Nephron (organoid): ENCODE measurements at regions not wholly inside any gene's neighbourhood (a gene's known extent, or its start where the extent isn't known, plus 50 kb on each side); places are given as distances from the start of the nearest gene placed in this dataset.

Experiments
- H3K27ac Mint-ChIP-seq, 3 experiments: 2 replicates each; pipeline ENCODE4 v1.8.0; 2020; ENCODE audit warnings: mixed read lengths in 3 of 3, mild to moderate bottlenecking in 2 of 3, moderate library complexity in 1 of 3
- H3K27me3 Mint-ChIP-seq: 2 replicates; pipeline ENCODE4 v1.8.0; 2021; ENCODE audit warnings: low read depth, mild to moderate bottlenecking, moderate library complexity, mixed read lengths
- H3K36me3 Mint-ChIP-seq: 2 replicates; pipeline ENCODE4 v1.8.0; 2020; ENCODE audit warnings: low read depth, mixed read lengths
- H3K4me1 Mint-ChIP-seq: 2 replicates; pipeline ENCODE4 v1.8.0; 2020; ENCODE audit warnings: mixed read lengths
- H3K4me3 Mint-ChIP-seq, 3 experiments: 2 replicates each; pipeline ENCODE4 v1.8.0; 2020; ENCODE audit warnings: mild to moderate bottlenecking in 3 of 3, mixed read lengths in 3 of 3, moderate library complexity in 2 of 3
- H3K9me3 Mint-ChIP-seq: 2 replicates; pipeline ENCODE4 v1.8.0; 2020; ENCODE audit warnings: mixed read lengths
- CTCF ChIP-seq, 3 experiments: fragments of 200-600 bp; sonication (generic); IDR thresholded peaks; one replicate each; pipeline ENCODE4 v1.5.0; 2021; ENCODE audit warnings: antibody characterized with exemption in 3 of 3; ENCODE audit not compliant: unreplicated experiment in 3 of 3

DNA sequence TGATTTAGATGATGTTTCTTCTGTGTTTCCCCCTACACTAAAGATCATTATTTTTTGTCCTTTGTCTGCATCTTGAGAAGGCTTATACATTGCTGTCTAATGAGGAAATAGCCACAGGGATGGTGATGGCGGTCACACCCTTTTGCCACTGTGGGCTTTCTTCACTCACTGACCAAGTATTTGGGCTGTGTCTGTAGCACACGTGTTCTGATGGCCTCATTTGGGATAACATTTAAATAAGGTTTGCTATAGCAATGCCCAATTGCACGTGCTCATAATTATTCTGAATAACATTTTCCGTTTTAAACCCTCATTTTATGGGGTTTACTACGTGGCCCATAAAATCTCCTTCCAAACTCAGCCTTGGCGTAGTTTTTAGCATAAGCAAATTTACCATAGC is 230.3 kb upstream of the PRICKLE1 start:
- Mint-ChIP-seq H3K27ac (no peak overlapping the region), H3K9me3 (peaks cover 6% of the 10 kb centered on the region), H3K27me3 (peaks cover 6% of the 10 kb centered on the region), H3K4me1 (no peaks in the 10 kb centered on the region), H3K36me3 (no peaks in the 10 kb centered on the region), H3K4me3 (no peak overlapping the region)
- TF ChIP-seq CTCF (IDR thresholded peaks at IDR 0.05; ENCODE audit: unreplicated experiment in 3 of 3) = no peak

DNA sequence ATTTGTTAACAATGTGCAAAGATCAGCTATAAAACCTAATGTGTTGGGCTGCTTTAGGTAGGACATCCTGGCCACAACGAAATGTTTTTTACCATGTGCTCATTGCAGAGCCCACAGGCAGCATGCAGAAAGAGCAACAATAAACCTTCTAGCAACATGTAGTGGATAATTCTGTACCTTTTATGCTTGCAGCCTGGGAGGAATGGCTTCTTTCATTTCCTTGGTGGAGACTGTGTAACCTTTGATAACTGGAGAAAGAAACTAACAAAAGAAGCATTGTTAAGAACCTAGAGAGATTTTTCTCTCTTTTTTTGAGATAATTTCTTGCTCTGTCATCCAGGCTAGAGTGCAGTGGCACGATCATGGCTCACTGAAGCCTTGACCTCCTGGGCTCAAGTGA is 225.5 kb upstream of the PRICKLE1 start:
- H3K27me3 Mint-ChIP-seq = peaks cover 6% of the 10 kb centered on the region
- TF ChIP-seq CTCF (IDR thresholded peaks at IDR 0.05; ENCODE audit: unreplicated experiment in 3 of 3) = no peak
- H3K27ac Mint-ChIP-seq = no peak overlapping the region
- no peak overlapping the region for H3K4me3 Mint-ChIP-seq
- H3K36me3 Mint-ChIP-seq = no peaks in the 10 kb centered on the region
- no peaks in the 10 kb centered on the region for H3K9me3 Mint-ChIP-seq
- peaks cover 26% of the 10 kb centered on the region for H3K4me1 Mint-ChIP-seq

GRCh38 chr12:42812871-42813270 is 223.3 kb upstream of the PRICKLE1 start:
- Mint-ChIP-seq H3K36me3 (no peaks in the 10 kb centered on the region), H3K9me3 (no peaks in the 10 kb centered on the region)

DNA sequence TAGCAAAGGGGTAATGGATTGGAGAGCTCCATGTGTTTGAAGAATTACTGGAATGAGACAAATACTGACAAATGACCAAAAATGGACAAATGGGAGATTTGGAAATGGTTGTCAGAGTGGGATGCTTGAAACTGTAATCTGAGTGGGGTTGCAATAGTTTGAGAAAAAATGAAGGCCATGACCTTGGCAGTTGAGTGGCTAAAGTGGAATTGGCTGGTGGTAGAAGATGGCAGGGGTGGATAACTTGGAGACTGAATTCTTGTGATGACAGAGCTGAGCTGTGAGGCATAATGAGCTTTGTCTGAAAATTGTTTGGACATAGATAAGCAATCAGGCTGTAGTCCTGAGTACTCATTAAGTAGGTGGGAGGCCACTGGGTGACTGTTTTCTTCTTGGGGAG is 222.5 kb upstream of the PRICKLE1 start:
- Mint-ChIP-seq H3K9me3 (no peaks in the 10 kb centered on the region), H3K4me3 (no peak overlapping the region), H3K27me3 (no peaks in the 10 kb centered on the region), H3K36me3 (no peaks in the 10 kb centered on the region), H3K27ac (peak overlapping the region in 1 of 3 experiments; percentile 83), H3K4me1 (peaks cover 44% of the 10 kb centered on the region)
- TF ChIP-seq CTCF (IDR thresholded peaks at IDR 0.05; ENCODE audit: unreplicated experiment in 3 of 3) = no peak

More at GRCh38 chr12:42812871-42813270, 223.3 kb upstream of the PRICKLE1 start:
- H3K4me3 Mint-ChIP-seq = no peak overlapping the region
- H3K4me1 Mint-ChIP-seq = peaks cover 42% of the 10 kb centered on the region
- TF ChIP-seq CTCF (IDR thresholded peaks at IDR 0.05; ENCODE audit: unreplicated experiment in 3 of 3) = no peak
- H3K27ac Mint-ChIP-seq = peak overlapping the region in 1 of 3 experiments; percentile 2
- H3K27me3 Mint-ChIP-seq = no peaks in the 10 kb centered on the region

DNA sequence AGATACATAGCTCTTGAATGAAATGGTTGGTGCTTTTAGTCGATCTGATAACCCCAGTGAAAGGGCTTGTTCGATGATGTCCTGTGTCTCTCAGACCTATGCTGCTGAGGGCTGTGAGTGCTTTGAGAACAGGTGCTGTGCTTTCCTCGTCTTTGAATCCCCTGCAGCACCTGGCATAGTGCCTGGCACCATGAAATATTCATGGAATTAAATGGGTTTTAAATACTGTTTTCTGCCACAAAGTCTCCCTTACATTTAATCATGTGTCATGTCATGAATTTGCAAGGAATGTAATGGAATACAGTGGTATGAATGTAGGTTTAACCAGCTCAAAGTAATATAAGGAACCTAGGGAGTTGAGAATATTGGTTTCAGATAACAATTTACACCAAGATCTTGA is 220.5 kb upstream of the PRICKLE1 start:
- no peaks in the 10 kb centered on the region for H3K9me3 Mint-ChIP-seq
- no peaks in the 10 kb centered on the region for H3K36me3 Mint-ChIP-seq
- H3K4me1 Mint-ChIP-seq = peaks cover 44% of the 10 kb centered on the region
- no peak for TF ChIP-seq CTCF (IDR thresholded peaks at IDR 0.05; ENCODE audit: unreplicated experiment in 3 of 3)
- no peak overlapping the region for H3K4me3 Mint-ChIP-seq
- peaks cover under 1% of the 10 kb centered on the region for H3K27me3 Mint-ChIP-seq
- H3K27ac Mint-ChIP-seq = peak overlapping the region in 2 of 3 experiments; percentile 77 to 83

- Mint-ChIP-seq H3K4me3 (no peak overlapping the region), H3K9me3 (no peaks in the 10 kb centered on the region)
- TF ChIP-seq CTCF (IDR thresholded peaks at IDR 0.05; ENCODE audit: unreplicated experiment in 3 of 3) = no peak
Observed at GRCh38 chr12:42809226-42809625, 219.7 kb upstream of the PRICKLE1 start.

More at GRCh38 chr12:42809226-42809625, 219.7 kb upstream of the PRICKLE1 start:
- H3K4me1 Mint-ChIP-seq = peaks cover 44% of the 10 kb centered on the region
- no peaks in the 10 kb centered on the region for H3K36me3 Mint-ChIP-seq
- peak overlapping the region in 2 of 3 experiments; percentile 11 to 15 for H3K27ac Mint-ChIP-seq
- peaks cover 5% of the 10 kb centered on the region for H3K27me3 Mint-ChIP-seq
